ENCODE measurements at regions not wholly inside any gene's neighbourhood (a gene's known extent, or its start where the extent isn't known, plus 50 kb on each side); places are given as distances from the start of the nearest gene placed in this dataset.

- Mint-ChIP-seq H3K36me3 (ENCODE audit: unreplicated experiment) (no peaks in the 10 kb centered on the region), H3K4me1 (ENCODE audit: unreplicated experiment) (no peaks in the 10 kb centered on the region), H3K4me3 (ENCODE audit: unreplicated experiment) (no peak overlapping the region), H3K27ac (ENCODE audit: unreplicated experiment) (no peak overlapping the region), H3K9me3 (ENCODE audit: unreplicated experiment) (peaks cover 25% of the 10 kb centered on the region), H3K27me3 (ENCODE audit: unreplicated experiment) (no peaks in the 10 kb centered on the region)
- no peak for TF ChIP-seq CTCF (IDR thresholded peaks at IDR 0.05)
- DNase-seq (ENCODE audit: extremely low spot score, unreplicated experiment), result no peak
Observed at GRCh38 chrX:96224279-96224678, 460.4 kb upstream of the DIAPH2 start.

GRCh38 chrX:96244955-96245354 is 439.7 kb upstream of the DIAPH2 start:
- H3K27ac Mint-ChIP-seq (ENCODE audit: unreplicated experiment), result no peak overlapping the region
- H3K36me3 Mint-ChIP-seq (ENCODE audit: unreplicated experiment), result no peaks in the 10 kb centered on the region
- no peak for TF ChIP-seq CTCF (IDR thresholded peaks at IDR 0.05)
- H3K27me3 Mint-ChIP-seq (ENCODE audit: unreplicated experiment), result no peaks in the 10 kb centered on the region
- H3K9me3 Mint-ChIP-seq (ENCODE audit: unreplicated experiment), result peaks cover 32% of the 10 kb centered on the region
- no peaks in the 10 kb centered on the region for H3K4me1 Mint-ChIP-seq (ENCODE audit: unreplicated experiment)
- no peak overlapping the region for H3K4me3 Mint-ChIP-seq (ENCODE audit: unreplicated experiment)
- DNase-seq (ENCODE audit: extremely low spot score, unreplicated experiment), result no peak

GRCh38 chrX:96246436-96246835 is 438.2 kb upstream of the DIAPH2 start:
- Mint-ChIP-seq H3K36me3 (ENCODE audit: unreplicated experiment) (no peaks in the 10 kb centered on the region), H3K27ac (ENCODE audit: unreplicated experiment) (no peak overlapping the region), H3K9me3 (ENCODE audit: unreplicated experiment) (peaks cover 29% of the 10 kb centered on the region), H3K4me3 (ENCODE audit: unreplicated experiment) (no peak overlapping the region), H3K27me3 (ENCODE audit: unreplicated experiment) (no peaks in the 10 kb centered on the region), H3K4me1 (ENCODE audit: unreplicated experiment) (no peaks in the 10 kb centered on the region)
- no peak for DNase-seq (ENCODE audit: extremely low spot score, unreplicated experiment)
- TF ChIP-seq CTCF (IDR thresholded peaks at IDR 0.05), result no peak
